ENCODE measurements at regions not wholly inside any gene's neighbourhood (a gene's known extent, or its start where the extent isn't known, plus 50 kb on each side); places are given as distances from the start of the nearest gene placed in this dataset.
"Not testable (repeated sequence)": the region's sequence is repeated elsewhere in the genome, so short reads cannot be mapped to it uniquely, and the experiment has no call there.

DNA sequence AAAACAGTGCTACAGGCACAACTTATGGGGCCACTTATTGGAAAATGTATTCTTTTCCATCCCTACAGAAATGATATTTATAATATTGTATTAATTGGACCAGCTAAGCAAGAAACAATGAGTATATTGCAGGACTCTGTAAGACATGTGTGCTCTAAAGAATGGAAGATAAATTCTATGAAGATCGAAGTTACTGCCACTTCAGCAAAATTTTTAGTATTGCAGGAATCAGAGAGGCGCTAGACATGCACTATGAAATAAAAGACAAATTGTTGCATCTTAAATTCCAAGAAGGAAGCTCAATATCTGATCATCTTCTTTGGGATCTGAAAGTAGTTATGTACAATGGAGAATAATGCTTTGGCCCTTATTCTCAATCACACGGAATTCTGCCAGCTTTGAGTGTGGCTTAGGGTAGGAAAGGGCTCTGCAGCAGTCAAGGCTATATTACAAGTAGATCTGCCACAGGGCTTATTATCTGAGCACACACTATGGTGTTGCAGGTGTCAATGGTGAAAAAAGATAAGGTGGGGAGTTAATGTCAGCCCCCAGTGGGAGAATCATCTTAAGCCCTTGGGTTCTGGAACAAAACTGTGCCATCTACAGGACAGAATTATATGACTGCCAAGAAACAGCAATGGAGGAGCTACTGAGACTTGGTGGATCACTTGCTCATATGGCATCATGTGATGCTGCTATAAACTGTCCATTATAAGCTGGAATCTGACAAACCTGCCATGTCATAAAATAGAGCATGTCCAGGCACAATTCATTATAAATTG is 334.0 kb upstream of the NDST3 start:
- DNase-seq = no peak

- DNase-seq = no peak
Observed at GRCh38 chr4:117702353-117702752, 331.9 kb upstream of the NDST3 start.

DNA sequence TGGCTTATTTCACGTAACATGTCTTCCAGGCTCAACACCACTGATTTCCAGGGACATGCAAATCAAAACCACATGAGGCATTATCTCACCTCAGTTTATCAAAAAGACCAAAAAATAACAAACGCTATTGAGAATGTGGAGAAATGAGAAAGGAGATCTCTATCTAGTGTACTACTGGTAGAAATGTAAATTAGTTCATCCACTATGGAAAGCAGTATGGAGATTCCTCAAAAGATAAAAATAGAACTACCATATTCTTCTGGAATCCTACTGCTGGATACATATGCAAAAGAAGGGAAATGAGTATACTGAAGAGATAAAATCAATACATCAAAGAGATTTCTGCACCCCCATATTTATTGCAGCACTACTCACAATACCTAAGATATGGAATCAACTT is 329.6 kb upstream of the NDST3 start:
- DNase-seq = no peak

- no peak for DNase-seq
Observed at GRCh38 chr4:117740736-117741135, 293.6 kb upstream of the NDST3 start.

DNA sequence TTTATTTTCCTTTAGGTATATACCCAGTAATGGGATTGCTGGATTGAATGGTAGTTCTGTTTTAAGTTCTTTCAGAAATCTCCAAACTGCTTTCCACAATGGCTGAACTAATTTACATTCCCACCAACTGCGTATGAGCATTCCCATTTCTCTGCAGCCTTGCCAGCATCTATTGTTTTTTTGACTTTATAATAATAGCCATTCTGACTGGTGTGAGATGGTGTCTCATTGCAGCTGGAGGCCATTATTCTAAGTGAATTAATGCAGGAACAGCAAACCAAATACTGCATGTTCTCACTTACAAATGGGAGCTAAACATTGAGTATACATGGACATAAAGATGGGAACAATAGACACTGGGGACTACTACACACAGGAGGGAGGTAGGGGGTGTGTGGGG is 288.9 kb upstream of the NDST3 start:
- not testable (repeated sequence) for DNase-seq

DNA sequence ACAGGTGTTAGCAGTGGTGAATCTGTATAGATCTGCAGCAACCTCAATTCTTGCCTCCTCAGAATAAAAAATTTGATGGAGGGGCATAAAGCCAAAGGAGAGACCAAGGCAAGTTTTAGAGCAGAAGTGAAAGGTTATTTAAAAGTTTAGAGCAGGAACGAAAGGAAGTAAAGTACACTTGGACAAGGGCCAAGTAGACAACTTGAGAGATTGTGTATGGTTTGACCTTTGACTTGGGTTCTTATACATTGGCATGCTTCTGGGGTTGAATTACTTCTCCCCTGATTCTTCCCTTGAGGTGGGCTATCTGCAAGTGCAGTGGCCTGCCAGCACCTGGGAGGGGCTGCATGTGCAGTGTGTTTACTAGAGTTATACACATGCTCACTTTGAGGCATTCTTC is 278.8 kb upstream of the NDST3 start:
- no peak for DNase-seq

DNA sequence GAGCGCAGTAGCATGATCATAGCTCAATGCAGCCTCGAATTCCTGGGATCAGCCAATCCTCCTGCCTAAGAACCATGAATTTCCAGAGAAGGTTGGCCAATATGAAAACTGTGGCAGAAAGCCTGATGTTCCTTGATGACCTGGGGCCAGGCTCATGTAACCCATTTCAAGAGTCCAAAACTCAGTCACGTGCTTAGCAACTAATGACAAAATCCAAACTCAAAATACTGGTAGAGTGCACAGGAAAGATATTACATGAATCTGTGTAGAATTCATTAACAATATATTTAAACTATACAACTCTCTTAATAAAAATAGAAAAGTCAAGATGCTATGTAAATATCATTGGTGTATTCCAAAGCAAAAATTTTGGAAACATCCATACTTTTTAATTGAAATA is 265.7 kb upstream of the NDST3 start:
- no peak for DNase-seq

GRCh38 chr4:117770269-117771102 is 263.8 kb upstream of the NDST3 start:
- DNase-seq = no peak

DNA sequence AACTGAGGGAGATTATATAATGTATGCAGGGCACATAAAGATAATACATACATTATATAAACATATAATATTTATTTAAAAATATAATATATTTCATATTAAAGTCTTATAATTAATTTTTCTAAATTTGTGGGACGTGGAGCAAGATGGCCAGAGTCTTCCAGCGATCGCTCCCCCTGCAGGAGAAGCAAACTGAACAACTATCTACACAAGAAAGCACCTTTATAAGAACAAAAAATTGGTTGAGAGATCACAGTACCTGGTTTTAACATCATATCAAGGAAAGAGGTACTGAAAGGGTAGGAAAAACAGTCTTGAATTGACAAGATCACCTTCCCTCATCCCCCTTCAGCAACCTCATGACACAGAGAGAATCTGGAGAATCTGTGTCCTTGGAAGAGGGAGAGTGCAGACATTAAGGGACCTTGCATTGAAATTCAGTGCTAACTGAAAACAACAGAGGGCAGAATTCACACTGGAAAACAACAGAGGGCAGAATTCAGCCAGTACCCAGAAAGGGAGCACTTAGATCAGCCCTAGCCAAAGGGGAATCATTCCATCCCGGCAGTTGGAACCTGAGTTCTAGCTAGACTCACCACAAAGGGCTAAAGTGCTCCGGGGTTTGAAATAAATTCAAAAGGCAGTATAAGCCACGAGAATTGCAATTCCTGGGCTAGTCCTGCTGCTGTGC is 262.5 kb upstream of the NDST3 start:
- no peak for DNase-seq

DNA sequence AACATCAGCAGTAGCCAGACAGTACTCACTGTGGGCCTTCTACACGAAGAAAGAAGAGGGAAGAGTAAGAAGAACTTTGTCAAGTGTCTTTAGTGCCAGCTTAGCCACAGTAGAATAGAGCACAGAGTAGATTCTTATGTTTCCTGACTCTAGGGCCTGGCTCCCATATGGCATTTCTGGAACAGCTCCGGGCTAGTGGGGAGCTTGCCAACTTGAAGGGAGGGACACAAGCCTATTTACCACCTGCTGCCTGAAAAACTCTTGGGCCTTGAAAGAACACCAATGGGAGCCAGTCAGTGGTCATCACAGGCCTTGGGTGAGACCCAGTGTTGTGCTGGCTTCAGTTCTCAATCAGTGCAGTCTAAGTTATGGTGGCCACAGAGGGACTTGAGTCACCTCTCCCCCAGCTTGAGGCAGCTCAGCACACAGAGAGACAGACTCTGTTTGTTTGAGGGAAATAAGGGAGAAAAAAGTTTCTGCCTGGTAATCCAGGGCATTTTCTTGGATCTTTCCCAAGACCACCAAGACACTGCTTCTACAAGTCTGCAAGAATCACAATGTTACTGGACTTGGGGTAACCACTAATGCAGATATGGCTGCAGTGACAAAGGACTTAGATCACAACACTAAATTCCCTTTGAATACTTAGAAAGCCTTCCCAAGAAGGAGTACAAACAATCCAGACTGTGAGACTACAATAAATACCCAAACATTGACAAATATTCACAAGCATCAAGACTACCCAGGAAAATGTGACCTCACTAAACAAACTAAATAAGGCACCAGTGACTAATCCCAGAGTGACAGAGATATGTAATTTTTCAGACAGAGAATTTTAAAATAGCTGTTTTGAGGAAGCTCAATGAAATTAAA is 261.0 kb upstream of the NDST3 start:
- no peak for DNase-seq

- DNase-seq = no peak
Observed at GRCh38 chr4:117777721-117778120, 256.6 kb upstream of the NDST3 start.

DNA sequence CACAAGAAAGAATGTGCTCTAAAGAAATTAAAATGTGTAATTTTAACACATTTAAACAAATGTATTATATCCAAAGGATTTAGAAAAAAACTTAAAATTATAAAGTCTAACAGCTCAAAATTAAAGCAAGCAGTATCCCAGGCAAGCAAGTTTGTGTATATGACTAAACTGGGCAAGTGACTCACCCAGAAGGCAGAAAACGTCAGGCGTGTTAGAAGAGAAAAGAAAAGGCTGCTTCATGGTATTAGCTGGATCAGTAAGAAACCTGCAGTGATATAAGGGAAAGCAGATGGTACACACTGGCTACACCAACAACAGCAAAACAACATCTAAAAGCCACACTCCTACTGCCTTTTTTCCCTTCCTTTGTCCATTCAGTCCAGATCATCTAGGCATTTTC is 250.6 kb upstream of the NDST3 start:
- no peak for DNase-seq

DNA sequence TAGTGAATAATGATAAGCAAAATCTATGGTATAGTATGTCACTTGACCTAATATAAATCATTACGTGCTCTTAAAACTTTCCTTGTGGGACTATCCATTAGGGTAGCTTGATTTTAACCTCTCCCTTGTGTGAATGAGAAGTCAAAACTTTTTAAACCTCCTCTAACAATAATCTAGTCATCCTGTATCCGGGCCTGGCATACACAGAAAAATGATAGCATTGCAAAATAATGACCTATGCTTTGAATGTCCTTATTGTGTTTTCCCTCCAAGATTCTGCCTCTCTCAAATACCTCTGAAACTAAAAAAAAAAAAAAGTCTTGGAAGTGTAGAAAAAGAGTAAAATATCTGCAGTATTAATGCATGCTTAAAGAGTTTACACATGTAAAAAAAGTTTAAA is 250.0 kb upstream of the NDST3 start:
- DNase-seq = no peak

DNA sequence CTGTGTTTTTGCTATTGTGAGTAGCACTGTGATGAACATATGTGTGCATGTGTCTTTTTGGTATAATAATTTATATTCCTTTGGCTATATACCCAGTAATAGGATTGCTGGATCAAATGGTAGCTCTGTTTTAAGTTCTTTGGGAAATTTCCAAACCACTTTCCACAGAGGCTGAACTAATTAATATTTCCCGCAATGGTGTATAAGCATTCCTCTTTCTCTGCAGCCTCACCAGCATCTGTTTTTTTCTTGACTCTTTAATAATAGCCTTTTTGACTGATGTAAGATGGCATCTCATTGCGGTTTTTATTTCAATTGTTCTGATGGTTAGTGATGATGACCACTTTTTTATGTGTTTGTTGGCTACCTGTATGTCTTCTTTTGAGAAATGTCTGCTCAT is 247.7 kb upstream of the NDST3 start:
- DNase-seq = no peak

DNA sequence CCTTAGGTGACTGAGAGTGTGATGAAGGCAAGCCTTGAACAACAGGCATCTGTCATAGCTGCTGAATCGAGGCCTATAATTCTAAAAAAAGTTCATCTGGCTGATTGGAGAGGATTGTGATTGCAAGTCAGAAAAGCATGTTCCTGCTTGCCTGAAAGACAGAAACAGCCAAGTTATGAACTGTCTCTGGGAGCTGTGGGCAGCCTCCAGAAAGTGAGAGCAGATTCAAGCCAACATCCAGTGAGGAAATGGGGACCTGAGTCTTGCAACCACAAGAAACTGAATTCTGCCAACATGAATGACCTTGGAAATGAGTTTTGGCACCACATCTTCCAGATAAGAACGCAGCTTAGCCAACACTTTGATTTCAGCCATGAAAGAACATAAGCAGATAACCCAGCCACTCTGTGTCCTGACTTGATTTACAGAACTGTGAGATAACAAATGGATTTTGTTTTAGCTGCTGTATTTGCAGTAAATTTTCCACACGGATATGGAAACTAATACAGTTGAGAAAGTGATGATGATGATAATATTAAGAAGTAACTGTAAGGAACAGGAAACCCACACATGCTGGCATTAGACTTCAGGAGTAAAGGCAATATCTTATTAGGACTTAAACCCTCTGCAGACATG is 240.3 kb upstream of the NDST3 start:
- no peak for DNase-seq

DNA sequence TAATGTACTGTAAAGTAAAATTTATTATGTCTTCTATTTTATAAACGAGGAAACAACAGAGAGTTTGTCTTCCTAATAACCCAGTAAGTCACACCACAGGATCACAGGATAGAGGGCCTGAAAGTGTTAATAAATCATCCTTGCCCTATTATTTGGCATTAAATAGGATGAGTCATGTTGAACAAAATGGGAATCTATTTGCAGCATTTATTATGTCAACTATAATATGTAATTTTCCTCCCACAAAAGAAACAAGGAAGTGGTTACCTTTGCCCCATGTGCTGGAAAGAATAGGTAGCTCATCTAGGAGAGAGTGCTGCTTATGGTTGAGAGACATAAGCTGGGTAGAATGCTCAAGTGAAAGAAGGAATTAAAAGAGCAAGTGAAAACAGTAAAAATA is 237.6 kb upstream of the NDST3 start:
- DNase-seq = no peak

DNA sequence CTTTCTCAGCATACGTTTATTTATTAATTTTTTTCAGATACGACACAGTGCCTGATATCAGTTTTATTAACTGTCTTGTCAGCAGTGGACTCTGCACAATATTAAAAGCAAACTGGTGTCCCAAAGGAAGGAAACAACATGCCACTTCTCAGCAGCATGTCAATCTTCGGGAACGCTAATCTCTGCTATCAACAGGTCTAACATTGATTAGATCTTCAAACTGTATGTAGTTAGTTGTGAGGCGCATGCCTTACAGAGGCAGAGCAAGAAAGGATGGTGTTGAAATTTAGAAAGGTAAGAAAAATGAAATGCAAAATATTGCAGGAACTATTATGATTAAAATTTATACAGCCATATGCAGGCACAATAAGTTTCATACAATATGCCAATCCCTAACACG is 233.7 kb upstream of the NDST3 start:
- no peak for DNase-seq

- DNase-seq = no peak
Observed at GRCh38 chr4:117801756-117802155, 232.5 kb upstream of the NDST3 start.

GRCh38 chr4:117811731-117812130 is 222.6 kb upstream of the NDST3 start:
- no peak for DNase-seq

DNA sequence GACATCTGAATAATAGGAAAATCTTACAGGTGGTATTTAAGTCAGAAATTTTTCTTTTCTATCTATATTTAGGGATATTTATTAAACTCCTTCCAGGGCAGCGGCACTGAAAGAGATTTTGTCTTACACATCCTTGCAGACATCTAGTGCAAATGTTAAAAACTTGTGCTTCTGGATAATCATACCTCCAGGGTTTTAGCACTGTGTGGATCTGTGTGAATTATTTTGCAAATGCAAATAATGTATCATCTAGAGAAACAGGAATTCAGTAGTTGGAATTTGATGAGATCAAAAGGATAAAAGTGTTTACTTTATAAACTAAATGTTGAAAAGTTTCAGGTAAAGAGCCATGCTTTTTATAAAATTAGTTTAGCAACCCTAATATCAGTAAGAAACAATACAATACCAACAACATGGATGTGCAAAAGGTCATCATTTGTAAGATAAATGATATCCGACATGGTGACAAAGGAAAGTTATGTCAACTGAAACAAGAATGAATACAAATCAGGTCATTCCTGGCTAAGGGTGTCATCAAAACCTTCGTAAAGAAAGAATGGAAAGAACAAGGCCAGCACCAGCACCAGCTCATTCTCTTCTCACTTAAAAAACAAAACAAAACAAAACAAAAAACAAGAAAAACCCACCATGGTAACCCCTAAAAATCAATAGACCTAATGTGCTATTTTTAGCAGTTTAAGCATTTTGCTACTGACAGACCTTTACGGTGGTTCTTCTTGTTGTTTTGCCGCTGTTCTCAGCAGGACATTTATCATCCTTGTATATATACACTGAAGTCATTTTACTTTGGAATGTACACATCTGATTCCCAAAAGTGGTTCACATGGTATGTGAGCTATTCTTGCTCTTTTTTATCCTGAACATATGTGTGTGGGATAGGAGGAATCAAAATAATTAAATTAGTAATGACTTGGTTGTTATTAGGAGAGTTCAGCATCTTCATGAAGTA is 219.7 kb upstream of the NDST3 start:
- no peak for DNase-seq

DNA sequence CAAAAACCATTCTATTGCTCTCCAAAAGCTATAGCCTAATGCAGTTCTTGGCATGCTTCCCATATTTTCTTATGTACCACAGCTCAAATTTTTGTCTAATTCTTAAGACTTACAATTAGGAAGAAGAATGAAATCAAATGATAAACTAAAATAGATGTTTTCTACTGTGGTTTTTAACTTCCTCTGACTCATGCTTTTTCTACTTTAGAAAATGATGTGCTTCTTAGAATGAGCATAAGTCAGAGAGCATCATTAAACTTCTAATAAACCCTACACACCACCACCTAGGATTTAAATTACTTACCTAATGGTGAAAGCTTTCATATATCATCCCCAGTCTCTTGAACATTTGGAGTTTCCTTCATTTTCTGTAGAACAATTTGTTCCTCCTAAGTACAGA is 217.0 kb upstream of the NDST3 start:
- no peak for DNase-seq

Data from stimulated activated naive CD4-positive, alpha-beta T cell (primary cell).